Islet precursor cell (in vitro differentiated cells): ENCODE measurements at regions not wholly inside any gene's neighbourhood (a gene's known extent, or its start where the extent isn't known, plus 50 kb on each side); places are given as distances from the start of the nearest gene placed in this dataset.
A peak's percentile ranks its signal among the peaks of the same experiment; 100 is the strongest.

Experiments used
- DNase-seq: peaks from one replicate; pipeline ENCODE4 v3.0.0-alpha.2; 2018

DNA sequence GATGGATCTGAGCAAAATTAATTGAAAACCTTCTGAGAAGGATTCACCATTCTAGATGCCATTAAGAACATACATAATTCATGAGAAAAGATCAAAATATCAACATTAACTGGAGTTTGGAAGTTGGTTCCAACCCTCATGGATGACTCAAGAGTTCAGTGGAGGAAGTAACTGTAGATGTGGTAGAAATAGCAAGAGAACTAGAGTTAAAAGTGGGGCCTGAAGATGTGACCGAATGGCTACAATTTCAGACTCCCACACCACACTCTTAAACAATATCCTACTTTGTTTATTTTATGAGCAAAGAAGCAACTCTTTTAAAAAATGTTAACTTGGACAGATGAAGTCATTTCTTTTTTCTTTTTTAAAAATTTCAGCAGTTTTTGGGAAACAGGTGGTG is 354.3 kb downstream of the KLF12 start:
- DNase-seq = no peak

DNA sequence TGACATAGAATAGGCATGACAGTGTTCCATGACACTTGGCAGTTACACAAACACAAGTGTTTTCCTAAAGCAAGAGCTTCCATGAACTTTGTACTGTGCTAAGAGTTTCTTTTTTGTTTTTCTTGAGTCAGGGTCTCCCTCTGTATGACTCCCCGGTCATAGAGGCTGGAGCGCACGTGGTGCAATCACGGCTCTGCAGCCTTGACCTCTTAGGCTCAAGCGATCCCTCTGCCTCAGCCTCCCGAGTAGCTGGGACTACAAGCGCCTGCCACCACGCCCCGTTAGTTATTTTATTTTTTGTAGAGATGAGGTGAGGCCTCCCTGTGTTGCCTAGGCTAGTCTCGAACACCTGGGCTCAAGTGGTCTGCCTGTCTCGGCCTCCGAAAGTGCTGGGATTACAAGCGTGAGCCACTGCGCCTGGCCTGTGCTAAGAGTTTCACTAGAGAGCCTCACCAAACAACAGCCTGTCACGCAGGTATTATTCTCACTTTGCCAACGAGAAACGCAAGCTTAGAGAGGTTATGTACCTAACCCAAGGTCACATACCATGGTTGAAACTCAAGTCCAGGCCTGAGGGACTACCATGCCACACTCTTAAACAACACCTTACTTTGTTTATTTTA is 355.9 kb downstream of the KLF12 start:
- DNase-seq = no peak

DNA sequence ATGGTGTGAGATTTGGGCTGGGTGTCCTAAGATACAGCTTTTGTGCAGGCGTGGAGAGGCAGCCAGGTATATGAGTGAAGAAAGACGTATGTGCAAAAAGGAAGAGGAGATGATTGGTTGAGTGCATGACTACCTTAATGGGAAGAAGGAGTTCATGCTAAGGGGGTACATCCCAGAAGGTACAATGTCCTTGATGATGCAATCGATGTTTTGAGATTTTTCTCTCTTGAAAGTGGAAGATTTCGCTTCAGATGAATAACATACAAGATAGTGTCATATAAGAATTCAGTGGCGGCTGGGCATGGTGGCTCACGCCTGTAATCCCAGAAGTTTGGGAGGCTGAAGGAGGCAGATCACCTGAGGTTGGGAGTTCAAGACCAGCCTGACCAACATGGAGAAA is 357.1 kb downstream of the KLF12 start:
- DNase-seq = no peak

DNA sequence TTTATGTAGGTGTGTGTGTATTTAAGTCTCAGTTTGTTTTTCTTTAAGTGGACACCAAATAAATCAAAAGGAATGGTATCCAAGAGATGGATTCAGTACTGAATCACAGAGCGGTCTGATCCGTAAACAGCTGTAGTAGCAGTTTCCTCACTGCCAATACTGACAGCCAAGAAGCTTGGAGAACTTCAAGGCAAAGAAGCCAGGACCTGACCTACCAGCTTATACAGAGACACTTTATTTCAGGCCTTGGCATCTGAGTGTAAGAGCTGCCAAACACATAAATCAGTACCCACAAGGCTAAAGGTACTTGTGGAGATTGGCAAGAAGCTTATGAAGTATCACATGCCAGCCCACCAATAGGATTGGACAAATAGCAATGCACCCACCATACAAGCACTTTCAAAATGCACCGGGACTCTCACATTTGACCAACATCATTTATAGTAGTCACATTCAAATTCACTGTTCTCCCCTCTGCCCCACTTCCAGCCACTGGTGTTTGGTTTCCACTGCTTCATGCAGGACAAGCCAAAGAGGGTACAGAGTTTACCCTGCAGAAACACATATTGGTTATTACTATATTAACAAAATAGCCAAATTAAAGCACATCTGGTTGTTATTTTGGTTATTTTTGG is 357.9 kb downstream of the KLF12 start:
- no peak for DNase-seq

DNA sequence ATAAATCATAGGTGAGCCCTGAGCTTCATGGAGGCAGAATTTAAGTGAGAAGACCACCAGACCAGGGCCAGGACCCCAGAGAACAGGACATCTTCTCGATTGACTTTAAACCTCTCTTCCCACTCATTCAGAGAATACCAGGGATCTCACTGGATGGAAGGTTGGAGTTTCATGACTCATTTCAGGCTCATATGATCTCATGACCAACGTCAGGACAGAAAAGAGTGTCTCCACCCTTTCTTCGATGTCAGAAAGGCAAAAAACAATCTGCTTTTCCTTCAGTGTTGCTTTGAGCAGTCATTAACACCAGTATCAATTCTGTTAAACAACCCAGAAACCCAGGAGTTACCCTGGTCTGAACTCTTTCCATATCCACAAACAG is 361.0 kb downstream of the KLF12 start:
- no peak for DNase-seq

DNA sequence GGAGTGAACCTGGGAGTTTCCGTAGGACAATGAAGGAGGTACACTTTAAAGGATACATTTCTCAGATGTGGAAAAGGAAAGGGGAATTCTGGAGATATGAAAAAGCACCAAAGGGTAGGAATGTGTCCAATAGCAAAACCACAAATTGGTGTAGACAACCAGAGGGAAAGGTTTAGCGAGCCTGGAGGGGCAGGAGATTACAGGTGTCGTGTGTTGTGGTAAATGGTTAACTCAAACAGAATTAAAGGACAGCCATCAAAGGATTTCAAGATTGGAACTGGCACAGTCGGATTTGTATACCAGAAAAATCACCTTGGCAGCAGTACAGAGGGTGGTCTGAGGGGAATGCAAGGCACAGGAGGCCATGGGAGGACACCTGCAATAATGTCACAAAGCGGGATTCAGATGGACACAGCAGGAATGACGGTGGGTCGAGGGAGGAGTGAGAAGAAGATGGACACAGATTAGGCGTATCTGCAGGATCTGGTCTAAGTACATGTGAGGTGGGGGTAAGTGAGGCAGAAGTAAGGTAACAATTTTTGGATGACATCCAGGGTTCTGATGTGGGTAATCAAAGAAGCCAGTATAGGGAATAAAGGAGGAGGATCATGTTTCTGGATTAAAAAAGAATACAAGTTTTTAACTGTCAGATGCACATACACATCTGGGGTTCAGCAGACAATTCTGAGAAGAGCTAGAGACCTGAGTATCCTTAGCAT is 361.6 kb downstream of the KLF12 start:
- DNase-seq = no peak

DNA sequence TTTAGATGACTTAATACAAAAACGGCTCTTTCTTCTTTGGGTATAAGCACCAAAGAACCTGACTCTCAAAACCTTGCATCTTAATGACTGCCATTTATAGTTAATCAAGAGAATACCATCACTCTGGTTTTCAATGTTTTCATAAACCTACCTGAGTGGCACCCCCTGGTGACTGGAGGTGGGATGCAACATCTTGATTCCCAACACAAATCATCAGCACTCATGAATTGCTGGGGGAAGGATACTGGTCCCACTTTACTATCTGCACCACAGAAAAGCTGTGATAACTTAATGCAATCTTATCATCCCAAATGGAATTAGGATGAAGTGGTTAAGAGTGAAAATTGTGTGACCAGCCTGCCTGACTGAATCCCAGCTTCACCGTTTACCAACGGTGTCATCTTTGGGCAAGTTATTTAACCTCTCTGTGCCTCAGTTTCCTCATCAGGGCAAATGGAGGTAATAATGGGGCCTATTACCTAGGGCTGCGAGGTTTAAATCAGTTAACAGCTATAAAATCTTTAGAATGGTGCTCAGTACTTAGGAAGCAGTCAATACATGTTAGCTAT is 366.4 kb downstream of the KLF12 start:
- DNase-seq = no peak

DNA sequence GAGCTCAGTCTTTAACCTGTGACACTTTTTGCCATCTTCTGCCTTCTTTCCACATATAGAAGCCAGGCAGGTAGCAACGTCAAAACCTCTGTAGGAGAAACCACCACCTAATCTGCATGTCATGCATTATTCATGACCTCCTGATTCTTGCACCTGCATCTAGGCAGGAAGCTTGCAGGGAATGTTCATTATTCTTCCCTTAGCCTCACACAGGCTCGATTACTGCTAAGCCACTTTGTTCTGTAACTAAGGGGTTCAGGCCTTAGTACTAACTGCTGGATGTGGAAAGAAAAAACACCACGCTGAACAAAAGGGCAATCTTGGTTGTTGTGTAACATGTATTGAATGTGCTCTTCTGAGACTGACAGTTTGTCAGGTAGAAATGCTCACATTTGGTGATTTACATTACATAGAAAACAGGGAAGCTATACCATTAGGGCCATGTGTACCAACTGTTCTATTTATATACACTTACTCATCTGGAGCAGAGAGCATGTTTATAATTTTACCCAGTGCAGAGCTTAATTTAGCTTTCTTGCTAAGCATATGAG is 366.9 kb downstream of the KLF12 start:
- no peak for DNase-seq

DNA sequence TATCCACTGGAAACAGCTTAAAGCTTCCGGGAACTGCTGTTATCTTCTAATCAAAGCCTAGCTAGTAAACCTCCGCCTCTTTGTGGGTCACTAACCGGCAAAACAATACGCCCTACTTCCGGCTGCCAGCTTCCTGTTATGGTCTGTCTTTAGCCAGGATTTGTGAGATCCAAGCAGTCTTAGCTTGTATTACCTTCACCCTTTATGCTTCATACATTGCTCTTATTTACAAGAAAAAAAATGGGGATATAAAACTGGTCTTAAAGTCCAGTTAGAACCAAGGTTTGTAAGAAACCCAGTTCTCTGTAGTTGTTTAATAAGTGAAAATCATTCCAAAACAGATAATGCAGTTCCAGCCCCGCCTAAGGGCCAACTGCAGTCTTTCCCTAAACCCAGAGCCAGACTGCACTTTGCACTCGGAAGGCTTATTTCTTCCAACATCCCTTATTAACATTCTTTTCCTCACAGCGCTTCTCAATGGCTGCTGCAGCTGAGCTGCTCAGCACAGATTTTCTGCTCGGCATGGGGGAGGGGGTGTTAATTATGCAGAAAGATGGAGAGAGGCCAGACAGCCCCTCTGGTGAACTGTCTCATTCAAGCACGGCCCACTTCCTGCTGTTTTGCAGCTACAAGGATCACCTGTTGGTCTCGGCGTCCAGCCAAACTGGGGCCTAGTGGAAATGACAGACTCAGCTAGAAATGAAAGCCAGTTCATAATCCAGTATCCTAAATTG is 368.4 kb downstream of the KLF12 start:
- DNase-seq = peak; percentile 94

DNA sequence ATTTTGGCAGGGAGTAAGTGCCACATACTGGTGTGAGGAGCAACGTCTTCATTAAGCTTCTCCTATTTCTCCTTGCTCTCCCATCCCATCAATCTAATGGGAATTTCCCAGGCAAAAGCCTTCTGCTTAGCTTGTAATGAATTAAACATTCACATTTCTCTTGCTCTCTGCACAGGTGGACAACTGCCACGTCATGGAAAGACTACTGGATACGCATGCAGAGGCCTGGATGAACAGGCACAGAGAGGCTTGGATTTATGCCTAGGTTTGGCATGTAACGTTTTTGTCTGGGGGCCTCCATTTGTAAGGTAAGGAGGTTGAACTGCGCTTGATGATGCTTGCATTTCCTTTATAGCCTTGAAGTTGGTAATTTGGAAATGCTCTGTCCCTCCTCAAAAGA is 374.8 kb downstream of the KLF12 start:
- DNase-seq = no peak

DNA sequence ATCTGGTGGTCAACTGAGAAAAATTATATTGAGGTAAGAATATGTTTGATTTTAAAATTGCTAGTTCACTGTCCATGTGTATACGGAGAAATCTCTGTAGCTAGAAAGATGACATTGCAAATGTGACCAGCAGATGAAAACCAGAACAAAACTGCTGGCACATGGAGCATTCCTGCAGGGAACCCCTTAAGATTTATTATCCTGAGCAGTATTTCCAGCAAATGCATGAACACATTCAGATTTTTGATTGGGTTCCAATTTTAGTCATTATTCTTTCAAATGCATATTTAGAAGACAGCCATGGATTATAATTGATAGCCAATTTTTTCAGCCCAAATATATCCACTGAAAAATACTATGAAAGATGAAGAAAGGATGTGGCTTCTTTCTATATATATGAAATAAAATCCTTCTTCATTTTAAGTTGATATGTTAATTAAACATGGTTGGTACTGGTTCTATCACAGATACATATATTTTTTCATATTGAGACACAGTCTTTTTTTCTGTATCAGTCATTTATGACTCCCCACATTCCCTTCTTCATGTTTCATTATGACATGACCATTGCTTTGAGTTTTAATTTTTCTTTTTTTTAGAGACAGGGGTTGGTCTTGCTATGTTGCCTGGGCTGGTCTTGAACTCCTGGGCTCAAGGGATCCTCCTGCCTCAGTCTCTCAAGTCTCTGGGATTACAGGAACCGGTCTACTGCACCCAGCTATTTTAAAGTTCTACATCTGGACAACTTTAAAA is 376.5 kb downstream of the KLF12 start:
- no peak for DNase-seq

DNA sequence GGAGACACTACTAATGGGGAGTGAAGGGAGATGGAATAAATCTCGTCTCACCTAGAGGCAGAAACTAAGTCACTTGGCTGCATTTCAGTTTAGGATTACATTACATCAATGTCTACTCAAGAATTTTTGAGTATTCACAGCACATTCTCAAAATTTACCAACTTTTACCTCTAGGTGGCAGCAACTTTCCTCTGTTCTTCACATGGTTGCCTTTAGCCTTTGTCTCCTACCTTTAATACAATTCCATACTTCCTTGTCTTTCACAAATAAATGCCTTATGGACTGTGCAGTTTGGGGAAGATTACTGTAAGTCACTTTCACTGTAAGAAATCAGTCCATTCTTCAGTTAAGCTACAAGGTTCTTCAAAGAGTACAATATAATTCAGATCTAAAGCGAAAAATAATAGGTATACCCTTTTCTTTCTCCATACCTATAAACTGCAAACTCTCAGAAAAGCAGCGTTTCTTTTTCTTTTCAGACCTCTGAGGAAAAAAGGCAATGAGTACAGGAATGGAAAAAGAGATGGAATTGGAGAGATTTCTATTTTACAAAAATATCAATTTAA is 379.4 kb downstream of the KLF12 start:
- no peak for DNase-seq

DNA sequence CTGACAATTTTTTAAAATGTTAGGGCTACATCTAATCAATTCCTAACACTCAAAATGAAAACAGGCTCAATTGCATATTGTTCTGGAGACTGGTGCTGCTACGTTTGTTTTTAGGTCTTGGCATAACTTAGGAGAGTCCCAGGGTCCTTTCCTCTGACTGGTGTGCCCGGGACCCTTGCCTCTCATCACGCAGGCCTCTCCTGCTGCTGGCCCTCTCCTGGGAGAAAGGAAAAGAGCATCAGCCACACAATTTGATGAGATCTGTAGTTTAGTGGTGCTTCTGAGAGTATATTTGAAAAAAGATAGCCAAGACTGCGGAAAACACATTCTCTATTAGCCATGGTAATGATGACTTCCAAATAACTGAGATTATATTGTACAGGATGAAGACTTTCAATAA is 380.0 kb downstream of the KLF12 start:
- DNase-seq = no peak

DNA sequence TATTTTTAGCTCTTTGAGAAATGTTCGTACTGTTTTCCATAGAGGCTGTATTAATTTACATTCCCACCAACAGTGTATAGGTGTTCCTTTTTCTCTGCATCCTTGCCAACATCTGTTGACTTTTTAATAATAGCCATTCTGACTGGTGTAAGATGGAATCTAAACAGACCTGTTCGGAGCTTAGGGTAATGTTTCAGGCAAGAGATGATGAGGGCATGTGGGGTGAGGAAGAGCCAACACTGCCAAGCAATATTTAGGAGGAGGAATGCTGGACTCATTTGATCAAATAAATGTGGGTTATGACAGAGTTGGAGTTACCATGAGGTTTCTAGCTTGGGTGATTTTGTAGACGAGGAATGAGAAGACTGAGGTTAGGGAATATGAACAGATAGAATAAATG is 382.9 kb downstream of the KLF12 start:
- no peak for DNase-seq

DNA sequence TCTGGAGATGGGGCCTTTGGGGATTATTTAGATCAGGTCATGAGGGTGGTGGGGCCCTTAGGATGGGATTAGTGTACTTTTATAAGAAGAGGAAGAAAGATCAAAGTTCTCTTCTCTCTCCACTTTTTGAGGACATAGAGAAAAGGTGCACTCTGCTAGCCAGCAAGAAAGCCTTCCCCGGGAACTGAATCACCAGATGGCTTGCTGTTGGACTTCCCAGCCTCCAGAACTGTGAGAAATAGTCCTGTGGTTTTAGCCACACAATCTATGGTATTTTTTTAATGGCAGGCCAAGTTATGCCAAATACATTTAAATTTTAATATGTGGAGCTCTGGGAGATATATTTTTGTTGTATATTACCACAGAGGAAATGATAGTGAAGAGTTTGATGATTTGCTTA is 385.8 kb downstream of the KLF12 start:
- DNase-seq = no peak

DNA sequence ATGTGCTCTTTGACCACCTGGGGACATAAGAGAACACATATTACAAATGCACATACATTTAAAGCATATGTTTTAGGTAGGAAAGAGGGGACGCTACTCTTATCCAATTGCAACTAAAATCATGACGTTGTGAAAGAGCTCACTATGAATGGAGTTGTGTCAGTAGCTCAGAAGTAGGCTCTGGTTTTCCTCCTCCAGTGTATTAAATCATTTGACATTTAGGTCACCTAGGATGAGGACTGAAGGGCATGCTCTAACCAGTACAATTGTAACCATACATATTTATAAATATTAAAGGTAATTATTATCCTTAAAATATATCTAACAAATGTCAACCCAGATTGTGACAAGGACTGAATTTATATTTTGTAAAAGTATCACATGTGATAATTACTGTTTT is 389.0 kb downstream of the KLF12 start:
- DNase-seq = no peak

DNA sequence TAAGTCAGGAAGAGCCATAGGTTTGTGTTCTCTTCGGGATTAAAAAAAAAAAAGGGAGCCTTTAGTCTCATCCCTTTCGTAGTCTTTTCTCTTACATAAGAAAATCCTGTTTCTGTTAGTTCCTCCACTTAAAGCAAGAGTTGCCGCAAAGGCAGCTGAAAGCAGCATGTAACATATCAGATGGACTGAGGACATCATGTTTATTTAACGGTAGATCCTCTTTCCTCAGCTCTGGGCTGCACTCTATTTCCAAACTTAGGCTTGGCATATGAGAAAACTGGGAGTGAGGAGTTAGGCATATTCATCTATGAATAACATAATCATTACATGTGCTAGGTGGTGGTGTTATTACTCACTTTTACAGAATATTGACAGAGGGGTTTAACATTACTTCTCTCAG is 391.2 kb downstream of the KLF12 start:
- no peak for DNase-seq

DNA sequence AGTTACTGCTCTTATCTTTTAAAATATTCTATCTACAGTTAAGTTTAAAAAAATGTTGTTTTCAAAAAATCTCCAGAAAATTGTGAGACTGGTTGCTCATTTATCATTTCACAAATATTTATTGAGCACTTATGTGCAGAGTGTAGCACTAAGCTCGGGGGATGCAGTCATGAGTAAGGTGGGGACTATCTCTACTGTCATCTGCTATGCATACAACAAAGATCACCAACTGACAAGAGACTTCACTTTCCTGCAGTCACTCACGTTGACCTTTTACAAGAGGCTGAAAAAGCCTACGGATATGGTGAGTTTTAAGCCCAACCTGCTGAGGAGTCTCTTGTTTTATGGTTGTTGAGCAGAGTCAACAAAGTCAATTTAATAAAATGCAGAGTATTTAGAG is 392.5 kb downstream of the KLF12 start:
- DNase-seq = no peak

DNA sequence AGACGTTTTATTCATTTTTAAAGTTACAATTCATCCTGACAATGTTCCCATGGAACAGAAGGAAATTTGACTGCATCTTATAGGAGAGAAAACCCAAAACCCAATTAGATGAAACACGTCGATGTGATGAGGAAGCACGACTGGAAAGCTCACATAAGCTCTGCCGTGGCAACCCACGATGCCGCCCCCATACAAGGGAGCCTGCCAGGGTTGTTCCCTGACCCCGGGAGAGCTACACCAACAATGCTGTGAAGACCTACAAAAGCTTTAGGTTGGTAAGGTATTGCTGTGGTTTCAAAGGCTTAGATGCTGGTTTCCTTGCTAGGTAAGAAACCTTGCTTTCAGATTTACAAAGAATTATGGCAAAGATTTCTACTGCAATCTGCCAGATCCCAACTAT is 393.1 kb downstream of the KLF12 start:
- DNase-seq = no peak

DNA sequence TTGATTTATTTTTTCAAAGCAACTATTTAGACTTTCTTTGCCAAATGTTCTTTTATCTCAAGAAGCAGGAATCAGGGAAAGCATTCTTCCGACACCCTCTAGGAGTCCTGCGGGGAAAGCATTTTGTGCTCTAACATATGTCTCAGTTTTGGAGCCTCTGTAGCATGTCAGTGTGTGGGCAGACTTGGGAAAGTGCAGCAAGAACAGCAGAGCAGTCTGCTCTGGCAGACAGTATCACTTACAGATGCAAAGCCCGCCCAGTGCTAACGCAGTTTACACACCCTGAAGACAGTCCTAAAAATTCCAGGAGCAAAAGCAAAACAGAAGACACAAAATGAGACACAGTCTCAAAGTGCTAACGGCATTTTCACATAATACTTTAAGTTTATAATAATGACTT is 393.5 kb downstream of the KLF12 start:
- DNase-seq = no peak

DNA sequence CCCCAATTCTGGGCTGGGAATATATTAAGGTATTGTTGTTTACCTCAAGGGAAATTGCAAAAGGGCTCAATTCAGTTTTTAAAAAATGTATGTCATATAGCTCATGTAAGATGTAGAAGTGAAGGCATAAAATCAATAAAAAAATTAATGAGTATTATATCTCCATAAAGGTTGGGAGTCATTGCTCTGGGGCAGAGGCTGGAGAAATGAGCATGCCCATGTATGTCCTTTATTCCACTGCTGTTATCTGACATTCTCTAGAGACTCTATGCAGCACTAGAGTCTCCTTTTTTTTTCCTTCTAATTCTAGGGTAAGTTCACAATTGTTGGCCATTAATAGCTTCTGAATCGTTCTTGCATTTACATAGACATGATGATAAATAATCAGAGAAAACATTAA is 394.8 kb downstream of the KLF12 start:
- DNase-seq = no peak

DNA sequence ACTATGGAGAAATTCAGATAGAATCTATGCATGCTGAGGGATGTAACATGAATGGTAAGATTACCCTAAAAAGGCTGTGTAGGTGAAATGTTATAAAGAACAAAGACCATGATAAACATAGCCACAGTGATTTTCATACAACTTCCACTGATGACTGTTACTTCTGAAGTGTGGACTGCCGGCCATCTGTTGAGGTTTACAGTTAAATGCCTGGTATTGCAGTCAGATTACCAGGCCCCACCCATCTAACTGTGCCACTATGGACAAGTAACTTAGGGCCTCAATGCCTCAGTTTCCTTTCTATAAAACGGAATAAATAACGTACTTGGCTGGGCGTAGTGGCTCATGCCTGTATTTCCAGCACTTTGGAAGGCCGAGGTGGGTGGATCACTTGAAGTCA is 395.6 kb downstream of the KLF12 start:
- no peak for DNase-seq
